PC-3 (cell line): ENCODE measurements at regions not wholly inside any gene's neighbourhood (a gene's known extent, or its start where the extent isn't known, plus 50 kb on each side); places are given as distances from the start of the nearest gene placed in this dataset.

Experiments used
- ATAC-seq: fragments of 200-7000 bp; cut with Tn5 transposase; 2 replicates; pipeline ENCODE4 v1.9.1; 2020; ENCODE audit warnings: mild to moderate bottlenecking, moderate library complexity
- BruUV-seq: library from RNA; stranded (reverse); fragments of 400-500 nt; replicated peaks from 2 replicates; lab custom pipeline; 2021; lab: Mats Ljungman, UMichigan
- CTCF ChIA-PET: fragments of 300-600 bp; sonication (Branson Sonifier 250); formaldehyde crosslinking; loops from one replicate; lab custom pipeline; 2022; ENCODE audit warnings: antibody characterized with exemption; lab: Charles Lee
- POLR2A ChIA-PET: fragments of 300-600 bp; sonication (Branson Sonifier 250); formaldehyde crosslinking; loops from one replicate; lab custom pipeline; 2022; ENCODE audit warnings: antibody characterized with exemption; ENCODE audit not compliant: unreplicated experiment; lab: Charles Lee
- DNase-seq: peaks from one replicate; pipeline ENCODE4 v3.0.0-alpha.2; 2015
- H2AFZ ChIP-seq: fragments of 300-600 bp; sonication (generic); 2 replicates; pipeline ENCODE4 v1.6.0; 2016; ENCODE audit warnings: antibody characterized with exemption, low read length
- H3F3A ChIP-seq: fragments of 300-600 bp; sonication (generic); one replicate; pipeline ENCODE4 v1.6.0; 2017; ENCODE audit warnings: antibody characterized with exemption, low read length, control low read depth, mild to moderate bottlenecking; ENCODE audit not compliant: unreplicated experiment
- H3K27ac ChIP-seq: fragments of 300-600 bp; sonication (generic); 2 replicates; pipeline ENCODE4 v1.5.1; 2016; ENCODE audit warnings: mild to moderate bottlenecking, low read length
- H3K27me3 ChIP-seq: fragments of 300-600 bp; sonication (generic); 2 replicates; pipeline ENCODE4 v1.6.1; 2016; ENCODE audit warnings: low read length, mixed read lengths
- H3K36me3 ChIP-seq: fragments of 300-600 bp; sonication (generic); 2 replicates; pipeline ENCODE4 v1.6.1; 2016; ENCODE audit warnings: low read depth, mixed run types, low read length, mixed read lengths
- H3K4me1 ChIP-seq: fragments of 300-600 bp; sonication (generic); 2 replicates; pipeline ENCODE4 v1.5.1; 2016; ENCODE audit warnings: low read length; ENCODE audit not compliant: insufficient read depth
- H3K4me2 ChIP-seq: fragments of 300-600 bp; sonication (generic); 2 replicates; pipeline ENCODE4 v1.6.0; 2016; ENCODE audit warnings: low read length
- H3K4me3 ChIP-seq: fragments of 300-600 bp; sonication (generic); 2 replicates; pipeline ENCODE4 v1.5.1; 2016; ENCODE audit warnings: mild to moderate bottlenecking, low read length, mixed read lengths
- H3K79me2 ChIP-seq: fragments of 300-600 bp; sonication (generic); 2 replicates; pipeline ENCODE4 v1.6.1; 2017; ENCODE audit warnings: low read length, mixed read lengths
- H3K9ac ChIP-seq: fragments of 300-600 bp; sonication (generic); 2 replicates; pipeline ENCODE4 v1.6.0; 2016; ENCODE audit warnings: mild to moderate bottlenecking, low read length
- H3K9me2 ChIP-seq: fragments of 300-600 bp; sonication (generic); replicated peaks from 2 replicates; pipeline ENCODE4 v1.6.1; 2016; ENCODE audit warnings: mixed run types, low read length, mixed read lengths
- H3K9me3 ChIP-seq: fragments of 300-600 bp; sonication (generic); 2 replicates; pipeline ENCODE4 v1.6.1; 2016; ENCODE audit warnings: low read length, mixed read lengths
- H4K20me1 ChIP-seq: fragments of 300-600 bp; sonication (generic); 2 replicates; pipeline ENCODE4 v1.6.1; 2016; ENCODE audit warnings: low read length, mixed read lengths
- EZH2 ChIP-seq: fragments of 300-600 bp; sonication (generic); IDR thresholded peaks from one replicate; pipeline ENCODE4 v1.6.1; 2017; ENCODE audit warnings: antibody characterized with exemption, mild to moderate bottlenecking, low read length; ENCODE audit not compliant: unreplicated experiment
- EZH2phosphoT487 ChIP-seq: fragments of 300-600 bp; sonication (generic); IDR thresholded peaks from 2 replicates; pipeline ENCODE4 v1.6.1; 2018; ENCODE audit warnings: mild to moderate bottlenecking, antibody characterized with exemption, low read length, borderline replicate concordance
- intact Hi-C: fragments of 100-400 bp; cut with micrococcal nuclease; formaldehyde crosslinking; loops from 2 replicates; pipeline ENCODE4 v1.9.0; 2023
- TF ChIP-seq, protein P1 (sequence below): fragments of 300-600 bp; sonication (generic); conservative IDR thresholded peaks from 2 replicates; pipeline ENCODE4 v1.5.1; 2017; ENCODE audit warnings: antibody characterized with exemption, low read depth, mild to moderate bottlenecking, low read length

DNA sequence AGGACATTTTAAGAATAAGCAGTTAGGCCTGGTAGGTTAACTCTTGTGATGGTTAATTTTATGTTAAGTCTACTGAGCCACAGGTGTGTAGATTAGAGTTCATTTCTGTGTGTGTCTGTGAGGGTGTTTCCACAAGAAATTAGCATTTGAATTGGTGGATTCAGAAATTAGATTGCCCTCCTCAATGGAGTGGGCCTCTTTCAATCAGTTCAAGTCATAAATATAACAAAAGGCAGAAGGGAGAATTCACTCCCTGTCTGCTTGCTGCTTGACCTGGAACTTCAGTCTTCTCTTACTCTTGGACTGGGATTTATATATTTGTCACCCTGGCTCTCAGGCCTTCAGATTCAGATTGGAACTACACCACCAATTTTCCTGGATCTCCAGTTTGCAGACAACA is 55.3 kb upstream of the POM121L12 start:
- ChIA-PET CTCF (no interaction called here), POLR2A (no interaction called here)
- Histone ChIP-seq H3K27me3 (no peaks in the 10 kb centered on the region), H3K4me2 (no peak overlapping the region), H2AFZ (no peak overlapping the region), H3K9me3 (no peaks in the 10 kb centered on the region), H3K36me3 (no peaks in the 10 kb centered on the region), H3K27ac (no peak overlapping the region), H3K79me2 (no peaks in the 10 kb centered on the region), H3K9me2 (no peaks in the 10 kb centered on the region), H3K4me1 (no peaks in the 10 kb centered on the region), H3K4me3 (no peak overlapping the region), H3F3A (no peaks in the 10 kb centered on the region), H4K20me1 (no peaks in the 10 kb centered on the region), H3K9ac (no peak overlapping the region)
- ATAC-seq (no peak), DNase-seq (no peak)
- intact Hi-C loops, result no loop called here
- no TSS peak for BruUV-seq
- no peak for TF ChIP-seq EZH2
- TF ChIP-seq EZH2phosphoT487, result no peak
- TF ChIP-seq, protein P1, sequence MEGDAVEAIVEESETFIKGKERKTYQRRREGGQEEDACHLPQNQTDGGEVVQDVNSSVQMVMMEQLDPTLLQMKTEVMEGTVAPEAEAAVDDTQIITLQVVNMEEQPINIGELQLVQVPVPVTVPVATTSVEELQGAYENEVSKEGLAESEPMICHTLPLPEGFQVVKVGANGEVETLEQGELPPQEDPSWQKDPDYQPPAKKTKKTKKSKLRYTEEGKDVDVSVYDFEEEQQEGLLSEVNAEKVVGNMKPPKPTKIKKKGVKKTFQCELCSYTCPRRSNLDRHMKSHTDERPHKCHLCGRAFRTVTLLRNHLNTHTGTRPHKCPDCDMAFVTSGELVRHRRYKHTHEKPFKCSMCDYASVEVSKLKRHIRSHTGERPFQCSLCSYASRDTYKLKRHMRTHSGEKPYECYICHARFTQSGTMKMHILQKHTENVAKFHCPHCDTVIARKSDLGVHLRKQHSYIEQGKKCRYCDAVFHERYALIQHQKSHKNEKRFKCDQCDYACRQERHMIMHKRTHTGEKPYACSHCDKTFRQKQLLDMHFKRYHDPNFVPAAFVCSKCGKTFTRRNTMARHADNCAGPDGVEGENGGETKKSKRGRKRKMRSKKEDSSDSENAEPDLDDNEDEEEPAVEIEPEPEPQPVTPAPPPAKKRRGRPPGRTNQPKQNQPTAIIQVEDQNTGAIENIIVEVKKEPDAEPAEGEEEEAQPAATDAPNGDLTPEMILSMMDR, result no peak

DNA sequence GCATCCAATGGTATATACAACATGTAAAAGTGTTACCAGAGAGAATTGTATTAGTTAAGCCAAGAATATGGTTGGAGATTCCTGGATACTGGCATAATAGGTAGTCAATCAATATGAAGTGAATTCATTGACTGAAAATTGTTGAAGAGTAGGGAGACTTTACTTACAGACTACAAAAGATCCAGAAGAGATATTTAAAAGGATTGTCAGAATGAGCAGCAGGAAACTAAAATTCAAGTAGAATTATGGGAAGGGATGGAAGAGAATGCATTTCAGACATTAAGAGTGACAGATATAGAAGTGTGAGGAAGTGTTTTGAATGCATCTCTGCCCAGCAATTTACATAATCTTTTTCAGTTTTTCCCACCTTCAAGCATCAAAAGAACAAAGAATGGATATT is 62.3 kb upstream of the POM121L12 start:
- POLR2A ChIA-PET, result no interaction called here
- H3K4me3 ChIP-seq, result no peak overlapping the region
- no peaks in the 10 kb centered on the region for H3K27me3 ChIP-seq
- TF ChIP-seq EZH2phosphoT487, result no peak
- TF ChIP-seq, protein P1, result no peak
- TF ChIP-seq EZH2, result no peak
- intact Hi-C loops, result no loop called here
- H3K79me2 ChIP-seq, result no peaks in the 10 kb centered on the region
- no peak overlapping the region for H3K9ac ChIP-seq
- no peak overlapping the region for H3K4me2 ChIP-seq
- no peak for ATAC-seq
- H3K9me2 ChIP-seq, result no peaks in the 10 kb centered on the region
- no peaks in the 10 kb centered on the region for H4K20me1 ChIP-seq
- BruUV-seq, result no TSS peak
- H3K9me3 ChIP-seq, result no peaks in the 10 kb centered on the region
- H3K4me1 ChIP-seq, result no peaks in the 10 kb centered on the region
- H3K36me3 ChIP-seq, result no peaks in the 10 kb centered on the region
- H2AFZ ChIP-seq, result no peak overlapping the region
- DNase-seq, result no peak
- H3F3A ChIP-seq, result no peaks in the 10 kb centered on the region
- H3K27ac ChIP-seq, result no peak overlapping the region
- CTCF ChIA-PET, result no interaction called here

DNA sequence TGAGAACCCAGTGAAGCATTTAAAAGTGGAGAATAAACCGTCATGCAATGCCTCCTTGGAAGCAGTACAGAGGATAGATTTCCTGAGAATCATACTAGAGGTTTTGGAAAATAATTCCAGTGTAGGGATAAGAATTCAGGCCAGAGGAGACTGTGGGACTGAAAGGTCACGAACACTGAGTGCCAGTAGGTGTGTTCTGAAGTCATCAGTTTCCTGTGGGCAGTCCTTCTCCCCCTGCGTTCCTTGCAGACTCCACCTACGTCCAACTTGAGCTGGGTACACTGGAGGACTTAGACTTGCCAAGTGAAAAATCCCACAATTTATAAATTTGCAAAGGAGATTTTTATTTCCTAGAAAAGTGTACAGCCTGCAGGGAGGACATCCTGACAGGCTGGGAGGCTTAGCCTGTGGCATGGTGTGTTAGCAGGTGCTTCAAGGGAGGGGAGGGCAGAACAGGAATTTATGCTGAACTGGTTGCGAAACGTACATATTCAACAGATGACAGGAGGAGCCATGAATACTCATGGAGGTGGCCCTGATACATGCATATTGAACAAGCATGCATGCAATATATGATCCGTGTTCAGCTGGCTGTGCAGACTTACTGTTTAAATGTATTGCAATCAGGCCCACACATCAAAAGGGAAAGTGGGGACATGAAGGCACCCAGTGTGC is 72.9 kb upstream of the POM121L12 start:
- no peaks in the 10 kb centered on the region for H3K36me3 ChIP-seq
- H3K4me1 ChIP-seq, result no peaks in the 10 kb centered on the region
- no peaks in the 10 kb centered on the region for H3F3A ChIP-seq
- ATAC-seq, result no peak
- no peaks in the 10 kb centered on the region for H3K79me2 ChIP-seq
- H3K27me3 ChIP-seq, result no peaks in the 10 kb centered on the region
- H3K4me3 ChIP-seq, result no peak overlapping the region
- no peak overlapping the region for H2AFZ ChIP-seq
- POLR2A ChIA-PET, result no interaction called here
- no peaks in the 10 kb centered on the region; the same call in 1 of the 2 replicates for H3K9me3 ChIP-seq
- BruUV-seq, result no TSS peak
- TF ChIP-seq EZH2phosphoT487, result no peak
- TF ChIP-seq, protein P1, result no peak
- no peak for TF ChIP-seq EZH2
- H3K9me2 ChIP-seq, result no peaks in the 10 kb centered on the region
- H3K4me2 ChIP-seq, result no peak overlapping the region
- H3K9ac ChIP-seq, result no peak overlapping the region
- CTCF ChIA-PET, result no interaction called here
- no peak overlapping the region for H3K27ac ChIP-seq
- H4K20me1 ChIP-seq, result no peaks in the 10 kb centered on the region
- no peak for DNase-seq
- intact Hi-C loops, result no loop called here
